Caco-2 (cell line): ENCODE measurements at regions not wholly inside any gene's neighbourhood (a gene's known extent, or its start where the extent isn't known, plus 50 kb on each side); places are given as distances from the start of the nearest gene placed in this dataset.

Experiments
- BruUV-seq: library from RNA; stranded (reverse); fragments of 400-500 nt; replicated peaks from 2 replicates; lab custom pipeline; 2021; lab: Mats Ljungman, UMichigan
- CTCF ChIA-PET: fragments of 300-600 bp; sonication (Branson Sonifier 250); formaldehyde crosslinking; loops from one replicate; lab custom pipeline; 2022; ENCODE audit warnings: antibody characterized with exemption; lab: Charles Lee
- POLR2A ChIA-PET: fragments of 300-600 bp; sonication (Branson Sonifier 250); formaldehyde crosslinking; loops from one replicate; lab custom pipeline; 2022; ENCODE audit warnings: antibody characterized with exemption; lab: Charles Lee
- DNase-seq, 2 experiments: peaks; one replicate each; pipeline versions ENCODE4 v3.0.0 to v3.0.0-alpha.2; 2020 to 2022
- H3K27me3 ChIP-seq: replicated peaks from 2 replicates; pipeline ENCODE4 v1.6.0; 2011; ENCODE audit warnings: low read length; ENCODE audit not compliant: control insufficient read depth, insufficient read depth
- H3K36me3 ChIP-seq: 2 replicates; pipeline ENCODE4 v1.5.1; 2011; ENCODE audit warnings: low read length; ENCODE audit not compliant: control insufficient read depth, insufficient read depth
- H3K4me1 ChIP-seq: fragments of 250-450 bp; sonication (Bioruptor Pico); 2 replicates; pipeline ENCODE4 v1.5.1; 2020; ENCODE audit warnings: mild to moderate bottlenecking
- H3K4me3 ChIP-seq: 2 replicates; pipeline ENCODE4 v1.5.1; 2011; ENCODE audit warnings: low read depth, mild to moderate bottlenecking, control low read depth, low read length
- H3K9me3 ChIP-seq: fragments of 250-450 bp; sonication (Bioruptor Pico); 2 replicates; pipeline ENCODE4 v1.5.1; 2020; ENCODE audit warnings: mild to moderate bottlenecking, moderate library complexity
- H3K27ac Mint-ChIP-seq: one replicate; pipeline ENCODE4 v1.8.0; 2022; ENCODE audit warnings: mixed read lengths; ENCODE audit not compliant: unreplicated experiment
- H3K27me3 Mint-ChIP-seq: one replicate; pipeline ENCODE4 v1.8.0; 2022; ENCODE audit warnings: mixed read lengths; ENCODE audit not compliant: insufficient read depth, unreplicated experiment
- H3K36me3 Mint-ChIP-seq: one replicate; pipeline ENCODE4 v1.8.0; 2022; ENCODE audit warnings: mild to moderate bottlenecking, mixed read lengths; ENCODE audit not compliant: insufficient read depth, unreplicated experiment
- H3K4me1 Mint-ChIP-seq: one replicate; pipeline ENCODE4 v1.8.0; 2022; ENCODE audit warnings: low read depth, mixed read lengths; ENCODE audit not compliant: unreplicated experiment
- H3K4me3 Mint-ChIP-seq: one replicate; pipeline ENCODE4 v1.8.0; 2022; ENCODE audit warnings: mild to moderate bottlenecking, moderate library complexity, mixed read lengths; ENCODE audit not compliant: unreplicated experiment
- H3K9me3 Mint-ChIP-seq: one replicate; pipeline ENCODE4 v1.8.0; 2022; ENCODE audit warnings: mixed read lengths; ENCODE audit not compliant: unreplicated experiment
- intact Hi-C: fragments of 100-400 bp; cut with micrococcal nuclease; formaldehyde crosslinking; loops from one replicate; pipeline ENCODE4 v1.10.0; 2022; ENCODE audit not compliant: unreplicated experiment
- TF ChIP-seq, protein P1 (sequence below), 2 experiments: fragments of 200-600 bp in 1 of 2; IDR thresholded peaks; 1 replicate in 1 of 2; 2 replicates in 1 of 2; pipeline versions ENCODE4 v1.5.1 to v1.8.0; 2011 to 2022; ENCODE audit warnings: antibody characterized with exemption in 1 of 2, control low read depth in 1 of 2, inconsistent platforms in 1 of 2, low read depth in 1 of 2, low read length in 1 of 2, mild to moderate bottlenecking in 1 of 2, moderate library complexity in 1 of 2; ENCODE audit not compliant: insufficient read depth in 1 of 2, severe bottlenecking in 1 of 2, unreplicated experiment in 1 of 2

DNA sequence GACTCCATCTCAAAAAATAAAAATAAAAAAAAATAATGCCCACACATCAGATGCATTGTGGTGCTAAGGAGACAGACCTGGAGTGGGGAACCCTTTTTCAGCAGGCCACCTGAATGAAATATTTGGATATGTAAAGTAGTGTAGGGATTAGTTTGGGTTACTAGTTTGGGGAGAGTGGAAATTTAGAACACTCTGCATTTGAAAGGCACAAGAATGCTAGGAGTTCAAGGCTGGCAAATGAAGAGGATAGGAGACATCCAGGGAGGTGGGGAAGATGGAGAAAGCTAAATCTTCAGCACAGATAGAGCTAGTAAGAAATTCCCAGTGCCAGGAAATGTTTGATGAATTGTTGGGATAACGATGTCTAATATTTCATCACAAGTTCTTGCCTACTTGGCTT is 298.3 kb upstream of the ERCC4 start:
- BruUV-seq, result no TSS peak

DNA sequence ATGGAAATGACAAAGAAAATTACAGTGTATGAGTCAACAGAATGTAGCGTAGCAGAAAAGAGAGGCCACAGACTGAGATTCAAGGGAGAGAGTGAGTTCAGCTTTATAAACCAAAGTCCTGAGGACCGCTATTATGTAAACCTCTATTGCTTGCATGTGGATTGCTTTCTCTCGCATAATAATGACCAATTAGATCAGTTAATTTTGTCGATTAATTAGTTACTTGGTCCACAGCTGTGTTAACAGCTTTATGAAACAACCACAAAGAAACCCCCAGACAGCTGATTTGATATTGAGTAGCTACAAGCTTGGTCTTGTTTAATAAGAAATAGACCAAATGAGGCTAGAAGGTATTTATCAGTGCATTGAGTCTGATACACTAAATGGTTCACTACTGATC is 291.8 kb upstream of the ERCC4 start:
- intact Hi-C loops, result no loop called here
- Histone ChIP-seq H3K36me3 (no peaks in the 10 kb centered on the region), H3K4me3 (no peak overlapping the region), H3K4me1 (peaks cover 28% of the 10 kb centered on the region), H3K9me3 (no peaks in the 10 kb centered on the region; the same call in 1 of the 2 replicates), H3K27me3 (no peaks in the 10 kb centered on the region)
- Mint-ChIP-seq H3K4me1 (peaks cover 13% of the 10 kb centered on the region), H3K36me3 (no peaks in the 10 kb centered on the region), H3K9me3 (no peaks in the 10 kb centered on the region), H3K4me3 (no peak overlapping the region), H3K27me3 (no peaks in the 10 kb centered on the region), H3K27ac (no peak overlapping the region)
- ChIA-PET CTCF (no interaction called here), POLR2A (no interaction called here)
- TF ChIP-seq, protein P1, sequence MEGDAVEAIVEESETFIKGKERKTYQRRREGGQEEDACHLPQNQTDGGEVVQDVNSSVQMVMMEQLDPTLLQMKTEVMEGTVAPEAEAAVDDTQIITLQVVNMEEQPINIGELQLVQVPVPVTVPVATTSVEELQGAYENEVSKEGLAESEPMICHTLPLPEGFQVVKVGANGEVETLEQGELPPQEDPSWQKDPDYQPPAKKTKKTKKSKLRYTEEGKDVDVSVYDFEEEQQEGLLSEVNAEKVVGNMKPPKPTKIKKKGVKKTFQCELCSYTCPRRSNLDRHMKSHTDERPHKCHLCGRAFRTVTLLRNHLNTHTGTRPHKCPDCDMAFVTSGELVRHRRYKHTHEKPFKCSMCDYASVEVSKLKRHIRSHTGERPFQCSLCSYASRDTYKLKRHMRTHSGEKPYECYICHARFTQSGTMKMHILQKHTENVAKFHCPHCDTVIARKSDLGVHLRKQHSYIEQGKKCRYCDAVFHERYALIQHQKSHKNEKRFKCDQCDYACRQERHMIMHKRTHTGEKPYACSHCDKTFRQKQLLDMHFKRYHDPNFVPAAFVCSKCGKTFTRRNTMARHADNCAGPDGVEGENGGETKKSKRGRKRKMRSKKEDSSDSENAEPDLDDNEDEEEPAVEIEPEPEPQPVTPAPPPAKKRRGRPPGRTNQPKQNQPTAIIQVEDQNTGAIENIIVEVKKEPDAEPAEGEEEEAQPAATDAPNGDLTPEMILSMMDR (IDR thresholded peaks at IDR 0.05; ENCODE audit: insufficient read depth in 1 of 2, low read depth in 1 of 2, low read length in 1 of 2, severe bottlenecking in 1 of 2, unreplicated experiment in 1 of 2), result no peak
- no peak for DNase-seq
- no TSS peak for BruUV-seq

More for the DNA sequence above, 298.3 kb upstream of the ERCC4 start:
- H3K4me1 Mint-ChIP-seq, result no peaks in the 10 kb centered on the region
- Histone ChIP-seq H3K36me3 (no peaks in the 10 kb centered on the region), H3K9me3 (no peaks in the 10 kb centered on the region), H3K4me1 (no peaks in the 10 kb centered on the region), H3K4me3 (no peak overlapping the region), H3K27me3 (no peaks in the 10 kb centered on the region)
- intact Hi-C loops, result no loop called here
- ChIA-PET POLR2A (no interaction called here), CTCF (no interaction called here)
- H3K9me3 Mint-ChIP-seq, result no peaks in the 10 kb centered on the region
- DNase-seq, result no peak
- no peak overlapping the region for H3K4me3 Mint-ChIP-seq
- TF ChIP-seq, protein P1 (IDR thresholded peaks at IDR 0.05; ENCODE audit: insufficient read depth in 1 of 2, low read depth in 1 of 2, low read length in 1 of 2, severe bottlenecking in 1 of 2, unreplicated experiment in 1 of 2), result no peak
- H3K27me3 Mint-ChIP-seq, result peaks cover 2% of the 10 kb centered on the region
- H3K27ac Mint-ChIP-seq, result no peak overlapping the region
- H3K36me3 Mint-ChIP-seq, result no peaks in the 10 kb centered on the region

DNA sequence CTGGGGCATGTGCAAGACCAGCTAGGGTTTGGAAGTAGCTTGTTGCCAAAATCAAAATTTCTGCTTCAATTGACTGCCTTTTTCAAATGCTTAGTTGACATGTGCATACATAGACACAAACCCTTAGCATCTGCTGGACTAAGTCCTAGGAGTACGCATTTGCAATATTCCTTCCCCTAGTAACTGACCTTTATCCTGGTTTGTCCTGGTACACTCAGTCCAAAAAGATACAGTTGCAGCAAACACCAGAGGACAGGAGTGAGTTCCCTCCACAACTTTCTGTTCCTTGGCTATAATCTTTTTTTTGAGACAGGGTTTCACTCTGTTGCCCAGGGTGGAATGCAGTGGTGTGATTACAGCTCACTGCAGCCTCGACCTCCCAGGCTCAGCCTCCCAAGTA is 290.2 kb upstream of the ERCC4 start:
- Mint-ChIP-seq H3K36me3 (no peaks in the 10 kb centered on the region), H3K27me3 (no peaks in the 10 kb centered on the region), H3K4me1 (peaks cover 13% of the 10 kb centered on the region), H3K9me3 (no peaks in the 10 kb centered on the region), H3K27ac (no peak overlapping the region), H3K4me3 (no peak overlapping the region)
- no TSS peak for BruUV-seq
- DNase-seq, result no peak
- ChIA-PET POLR2A (no interaction called here), CTCF (no interaction called here)
- Histone ChIP-seq H3K27me3 (no peaks in the 10 kb centered on the region), H3K36me3 (no peaks in the 10 kb centered on the region), H3K9me3 (no peaks in the 10 kb centered on the region; the same call in 1 of the 2 replicates), H3K4me1 (peaks cover 28% of the 10 kb centered on the region), H3K4me3 (no peak overlapping the region)
- intact Hi-C loops, result no loop called here
- TF ChIP-seq, protein P1 (IDR thresholded peaks at IDR 0.05; ENCODE audit: insufficient read depth in 1 of 2, low read depth in 1 of 2, low read length in 1 of 2, severe bottlenecking in 1 of 2, unreplicated experiment in 1 of 2), result no peak
